ENCODE measurements at regions not wholly inside any gene's neighbourhood (a gene's known extent, or its start where the extent isn't known, plus 50 kb on each side); places are given as distances from the start of the nearest gene placed in this dataset.

DNA sequence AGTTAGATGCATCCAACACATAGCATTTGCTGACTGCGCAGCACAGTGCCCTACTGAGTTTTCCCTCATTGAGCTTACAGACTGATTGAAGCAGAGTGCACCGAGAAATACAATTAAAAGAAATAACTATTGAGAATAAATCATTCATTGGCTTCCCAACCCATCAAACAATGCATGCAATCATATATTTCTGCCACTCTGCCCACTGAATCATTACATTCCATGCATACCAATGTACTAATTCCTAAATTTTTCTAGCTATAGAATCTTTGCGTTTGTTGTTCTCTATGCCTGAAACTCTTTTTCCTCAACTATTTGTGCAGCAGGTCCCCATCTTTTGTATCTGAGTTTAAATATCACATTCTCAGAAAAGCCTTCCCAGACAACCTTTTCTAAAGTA is 783.8 kb downstream of the SORCS1 start:
- TF ChIP-seq, protein P1, sequence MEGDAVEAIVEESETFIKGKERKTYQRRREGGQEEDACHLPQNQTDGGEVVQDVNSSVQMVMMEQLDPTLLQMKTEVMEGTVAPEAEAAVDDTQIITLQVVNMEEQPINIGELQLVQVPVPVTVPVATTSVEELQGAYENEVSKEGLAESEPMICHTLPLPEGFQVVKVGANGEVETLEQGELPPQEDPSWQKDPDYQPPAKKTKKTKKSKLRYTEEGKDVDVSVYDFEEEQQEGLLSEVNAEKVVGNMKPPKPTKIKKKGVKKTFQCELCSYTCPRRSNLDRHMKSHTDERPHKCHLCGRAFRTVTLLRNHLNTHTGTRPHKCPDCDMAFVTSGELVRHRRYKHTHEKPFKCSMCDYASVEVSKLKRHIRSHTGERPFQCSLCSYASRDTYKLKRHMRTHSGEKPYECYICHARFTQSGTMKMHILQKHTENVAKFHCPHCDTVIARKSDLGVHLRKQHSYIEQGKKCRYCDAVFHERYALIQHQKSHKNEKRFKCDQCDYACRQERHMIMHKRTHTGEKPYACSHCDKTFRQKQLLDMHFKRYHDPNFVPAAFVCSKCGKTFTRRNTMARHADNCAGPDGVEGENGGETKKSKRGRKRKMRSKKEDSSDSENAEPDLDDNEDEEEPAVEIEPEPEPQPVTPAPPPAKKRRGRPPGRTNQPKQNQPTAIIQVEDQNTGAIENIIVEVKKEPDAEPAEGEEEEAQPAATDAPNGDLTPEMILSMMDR (IDR thresholded peaks at IDR 0.05), result no peak
- TF ChIP-seq POLR2AphosphoS5 (IDR thresholded peaks at IDR 0.05), result no peak
